ENCODE measurements at regions not wholly inside any gene's neighbourhood (a gene's known extent, or its start where the extent isn't known, plus 50 kb on each side); places are given as distances from the start of the nearest gene placed in this dataset.

DNA sequence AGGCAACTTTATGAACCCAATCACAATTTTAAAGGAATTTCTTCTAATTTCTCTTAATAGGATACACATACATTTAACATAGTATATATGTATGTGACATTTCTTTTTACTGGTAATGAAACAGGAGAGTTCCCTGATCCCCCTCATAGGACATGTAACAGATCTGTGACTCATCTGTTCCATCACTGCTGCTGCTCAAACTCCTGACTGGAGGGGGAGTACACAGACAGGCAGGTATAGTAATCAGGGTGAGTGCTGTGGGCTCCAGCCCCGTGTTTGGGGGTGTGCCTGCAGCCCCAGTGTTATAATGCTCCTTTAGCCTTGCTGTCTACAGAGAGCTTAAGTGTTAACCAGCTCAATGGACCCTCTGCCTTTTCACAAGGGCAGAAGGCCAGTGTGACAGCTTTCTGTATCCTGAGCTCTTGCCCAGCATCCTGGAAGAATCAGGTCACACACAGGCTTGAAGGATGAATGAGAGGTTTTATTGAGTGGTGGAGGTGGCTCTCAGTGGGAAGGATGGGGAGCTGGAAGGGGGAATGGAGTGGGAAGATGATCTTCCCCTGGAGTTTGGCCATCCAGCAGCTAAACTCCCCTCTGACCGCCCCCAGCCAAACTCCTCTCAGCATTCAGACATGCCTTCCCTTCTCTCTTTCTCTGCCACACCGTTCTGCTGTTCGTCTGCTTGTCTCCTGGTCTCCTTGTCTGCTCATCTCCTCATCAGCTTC, 161.3 kb downstream of the ZNF608 start:
- DNase-seq (ENCODE audit: low spot score): no peak

DNA sequence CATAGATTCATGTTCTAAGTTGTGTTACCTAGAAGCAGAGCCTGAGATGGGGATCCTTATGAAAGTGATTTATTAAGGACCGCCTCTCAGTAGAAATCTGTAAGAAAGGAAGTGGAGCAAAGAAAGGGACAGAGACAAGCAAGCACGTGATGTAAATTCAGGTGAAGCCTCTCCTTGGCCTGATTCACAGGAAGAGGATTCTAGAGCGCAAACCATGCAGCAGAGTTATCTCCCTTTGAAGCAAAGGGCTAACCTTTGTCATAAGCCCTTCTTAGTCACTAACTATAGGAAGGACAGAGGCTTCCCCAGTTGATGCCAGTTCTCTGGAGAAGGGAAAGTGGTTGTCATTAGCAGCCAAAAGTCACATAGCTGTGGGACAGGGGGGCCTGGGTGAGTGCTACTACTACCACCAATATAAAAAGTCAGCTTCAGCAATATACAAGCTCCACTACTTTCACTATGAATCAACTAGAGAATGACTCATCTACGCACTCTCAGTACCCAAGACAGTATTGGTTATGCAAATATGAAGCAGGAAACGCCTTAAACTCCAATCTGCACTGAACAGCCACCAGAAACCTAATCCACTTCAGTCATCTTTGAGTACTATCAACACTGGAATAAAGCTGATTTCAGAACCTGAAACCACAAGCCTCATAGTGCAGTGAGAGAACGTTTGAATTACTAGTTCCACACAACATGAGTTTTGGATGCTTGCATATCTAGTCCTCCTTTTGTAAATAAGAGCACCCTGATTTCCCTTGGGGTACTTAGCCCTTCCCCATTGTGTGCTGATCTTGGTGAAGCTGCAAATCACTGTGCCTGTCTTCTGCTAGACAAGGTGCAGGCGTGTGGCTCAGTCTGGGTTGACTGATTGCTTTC, 162.7 kb downstream of the ZNF608 start:
- no peak for DNase-seq (ENCODE audit: low spot score)

DNA sequence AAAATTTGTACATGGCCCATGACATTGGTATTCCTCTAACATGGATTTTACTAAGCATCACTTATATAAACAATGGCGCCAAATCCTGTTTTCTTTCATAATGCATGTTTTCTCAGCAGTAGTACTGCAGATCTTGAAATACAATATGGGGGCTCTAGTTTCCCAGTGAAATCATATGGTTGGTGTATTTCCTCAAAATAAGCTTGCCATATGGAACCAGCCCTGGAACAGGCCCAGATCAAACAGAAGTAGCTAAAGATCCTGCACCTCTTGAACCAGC, 163.9 kb downstream of the ZNF608 start:
- no peak for DNase-seq (ENCODE audit: low spot score)

DNA sequence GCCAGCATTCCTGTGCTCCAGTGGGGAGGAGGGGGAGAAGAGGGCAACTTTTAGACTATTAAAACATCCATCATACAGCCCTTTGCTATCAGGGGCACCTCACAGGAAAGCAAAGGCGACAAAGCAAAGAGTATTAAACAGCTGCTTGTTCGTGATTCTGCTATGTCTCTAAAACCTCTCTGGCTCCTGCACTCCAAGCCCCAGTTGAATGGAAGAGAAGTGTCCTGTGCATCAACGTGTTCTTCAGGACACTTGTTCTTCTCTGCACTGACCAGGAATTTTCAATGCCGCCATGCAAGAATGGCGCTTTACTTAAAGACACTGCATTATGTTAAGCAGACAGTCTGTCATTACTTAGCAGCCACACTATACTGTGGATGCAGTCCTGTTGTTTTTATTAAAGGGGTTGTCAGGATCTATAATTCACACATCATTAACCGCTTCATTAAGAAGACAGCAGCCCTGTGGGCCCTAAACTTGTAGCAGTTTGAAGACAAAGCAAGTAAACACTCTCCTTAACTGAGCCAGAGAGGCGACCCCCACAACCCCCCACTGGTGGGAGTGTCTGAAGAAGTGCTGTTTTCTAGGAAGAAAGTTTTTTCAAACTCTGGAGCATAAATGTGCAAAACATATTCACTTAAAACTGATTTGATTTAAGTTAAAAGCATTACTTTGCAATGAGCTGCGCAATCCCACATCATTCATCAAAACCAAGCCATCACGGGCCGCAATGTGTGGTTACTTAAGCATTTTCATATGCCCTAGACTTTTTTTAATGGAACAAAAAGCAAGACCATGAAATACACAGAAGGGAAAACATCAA, 164.5 kb downstream of the ZNF608 start:
- DNase-seq (ENCODE audit: low spot score): no peak

DNA sequence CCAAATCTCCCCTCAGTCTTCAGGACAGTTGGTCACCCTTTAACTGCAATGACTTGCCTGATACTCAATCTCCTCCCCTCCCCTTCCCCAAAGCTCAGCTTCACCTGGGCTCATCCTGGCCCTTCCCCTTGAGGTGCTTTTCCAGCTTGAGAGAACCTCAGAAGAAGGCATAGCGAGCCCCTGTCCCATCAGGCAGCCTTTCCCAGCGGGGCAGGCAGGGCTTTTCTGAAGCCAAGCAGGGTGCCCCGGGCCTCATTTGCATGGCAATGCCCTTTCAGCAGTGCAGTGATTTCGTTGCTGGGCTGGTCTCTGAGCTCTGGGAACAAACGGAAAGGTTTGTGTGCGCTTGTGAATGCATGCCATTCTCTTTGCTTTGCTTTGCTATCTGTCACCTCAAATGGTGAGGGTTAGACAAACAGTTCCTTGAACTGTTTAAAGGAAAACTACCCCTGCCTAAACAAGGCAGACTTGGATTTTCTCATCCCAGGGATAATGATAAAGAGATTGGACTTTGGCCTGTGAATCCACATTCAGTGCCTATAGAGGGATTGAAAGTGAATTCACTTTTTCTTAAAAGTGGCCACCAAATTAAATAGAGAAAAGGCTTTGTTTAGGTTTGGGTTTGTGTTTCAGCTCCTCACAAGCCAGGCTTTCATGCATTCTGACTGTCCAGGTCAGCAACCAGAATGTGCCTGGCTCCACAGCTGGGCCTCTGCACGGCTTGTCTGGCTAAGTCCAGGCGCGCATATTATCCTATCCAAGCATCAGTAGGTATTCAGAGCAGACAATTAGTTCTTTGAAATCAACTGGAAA, 165.3 kb downstream of the ZNF608 start:
- no peak for DNase-seq (ENCODE audit: low spot score)

DNA sequence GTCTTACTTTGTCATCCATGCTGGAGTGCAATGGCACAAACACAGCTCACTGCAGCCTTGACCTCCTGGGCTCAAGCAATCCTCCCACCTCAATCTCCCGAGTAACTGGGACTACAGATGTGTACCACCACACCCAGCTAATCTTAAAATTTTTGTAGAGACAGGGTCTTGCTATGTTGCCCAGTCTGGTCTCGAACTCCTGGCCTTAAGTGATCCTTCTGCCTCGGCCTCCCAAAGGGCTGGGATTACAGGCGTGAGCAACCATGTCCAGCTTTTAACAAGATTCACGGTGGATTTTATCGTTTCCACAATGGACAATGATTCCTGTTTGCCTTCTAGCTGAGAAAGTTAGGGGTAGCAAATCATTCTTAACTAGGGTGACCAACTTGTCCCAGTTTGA, 165.9 kb downstream of the ZNF608 start:
- DNase-seq (ENCODE audit: low spot score): no peak

DNA sequence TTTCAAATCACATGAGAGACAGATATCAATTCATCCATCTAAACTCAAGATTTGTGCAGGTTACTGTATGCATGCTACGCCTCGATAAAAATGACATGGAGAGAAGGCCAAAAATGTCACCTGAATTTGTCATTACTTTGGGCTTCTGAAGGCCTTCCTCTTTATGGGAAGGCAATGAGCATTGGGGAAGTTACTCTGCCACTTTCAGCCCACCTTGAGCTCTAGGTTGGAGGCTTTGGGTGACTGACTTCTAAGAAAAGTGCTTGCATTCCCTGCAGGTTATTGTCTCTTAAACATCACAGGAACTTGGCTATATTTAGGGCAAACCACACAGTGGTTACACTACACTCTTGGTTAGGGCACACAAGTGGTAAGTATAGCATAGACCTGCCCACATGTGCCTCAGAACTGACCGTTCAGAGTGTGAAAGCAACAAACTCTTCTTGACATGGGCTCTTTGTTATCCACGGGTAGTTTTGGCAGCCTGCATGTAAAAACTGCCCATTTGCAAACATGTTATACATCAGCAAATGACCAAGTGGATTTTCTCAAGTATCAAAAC, 169.5 kb downstream of the ZNF608 start:
- DNase-seq (ENCODE audit: low spot score): no peak

DNA sequence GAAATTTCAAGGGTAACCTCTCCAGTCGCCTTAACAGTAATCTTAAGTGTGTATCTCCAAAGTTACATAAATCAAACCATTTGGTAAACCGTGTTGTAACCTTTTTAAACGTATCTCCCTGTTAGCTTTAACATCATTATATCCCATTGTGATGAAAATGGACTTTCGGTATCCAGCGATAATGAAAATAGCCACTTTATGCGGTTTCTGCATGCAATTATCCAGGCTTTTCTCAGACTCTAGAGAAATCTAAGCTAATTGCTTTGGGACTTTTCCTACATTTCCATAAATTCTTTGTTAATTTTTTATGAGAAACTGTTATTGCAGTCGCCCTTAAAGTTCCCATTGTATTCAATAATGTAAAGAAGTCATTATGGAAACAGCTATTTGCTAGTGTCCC, 170.7 kb downstream of the ZNF608 start:
- DNase-seq (ENCODE audit: low spot score): no peak

DNA sequence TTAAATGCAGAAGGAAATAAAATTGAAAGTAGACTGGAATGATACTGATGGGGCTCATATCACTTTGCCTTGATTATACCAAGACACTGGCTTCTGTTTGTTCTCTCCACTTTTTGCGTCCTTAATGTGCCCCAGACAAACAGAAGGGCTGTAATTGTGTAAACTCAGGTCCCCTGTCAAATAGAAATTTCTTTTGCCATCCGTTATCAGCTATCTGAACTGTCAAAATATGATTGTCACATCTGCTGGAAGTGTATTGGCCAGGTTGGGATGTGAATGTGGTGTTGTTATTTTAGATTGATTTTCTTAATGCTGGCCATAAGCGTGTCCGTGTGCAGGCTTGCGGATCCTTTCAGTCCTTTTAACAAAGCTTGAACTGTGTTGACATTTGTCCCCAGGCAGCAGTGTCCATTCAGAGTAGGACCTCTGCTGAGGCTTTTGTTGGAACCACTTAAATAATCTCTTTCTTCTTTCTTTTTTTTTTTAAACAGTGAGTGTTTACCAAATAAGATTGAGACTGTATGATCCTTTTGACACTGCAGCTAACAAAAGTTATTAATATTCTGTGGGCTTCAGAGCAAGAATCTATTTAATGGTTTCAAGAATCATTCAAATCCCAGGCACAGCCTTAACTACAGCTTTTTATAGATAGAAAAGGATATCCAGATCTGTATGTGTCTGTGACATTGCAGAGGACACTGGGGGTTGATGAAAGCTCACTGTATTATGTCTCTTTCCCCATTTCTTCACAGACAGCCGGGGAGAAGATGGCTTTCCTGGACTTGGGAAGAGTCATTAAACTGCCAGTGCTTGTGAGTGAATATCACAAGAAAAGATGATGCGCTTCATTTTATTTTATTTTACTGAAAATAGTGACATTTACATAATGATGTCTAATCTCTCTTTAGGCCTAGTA, 171.7 kb downstream of the ZNF608 start:
- no peak for DNase-seq (ENCODE audit: low spot score)

DNA sequence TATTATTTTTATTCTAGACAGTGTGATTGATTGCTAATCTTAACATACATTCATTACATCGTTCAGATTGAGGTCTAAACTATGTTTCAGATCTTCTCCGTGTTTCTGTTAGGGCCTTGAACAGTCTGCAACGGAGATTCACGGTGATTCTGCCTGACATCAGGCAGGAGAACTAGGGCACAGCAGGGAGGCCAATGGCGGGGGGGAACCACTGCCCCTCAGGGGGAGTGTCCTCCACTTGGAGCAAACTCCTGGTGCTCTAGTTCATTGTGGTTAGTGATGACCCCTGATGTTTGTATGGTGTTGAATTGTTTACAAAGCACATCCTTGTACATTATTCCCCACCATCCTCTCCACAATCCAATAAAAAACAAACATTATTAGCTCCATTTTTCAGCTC, 173.5 kb downstream of the ZNF608 start:
- DNase-seq (ENCODE audit: low spot score): no peak

DNA sequence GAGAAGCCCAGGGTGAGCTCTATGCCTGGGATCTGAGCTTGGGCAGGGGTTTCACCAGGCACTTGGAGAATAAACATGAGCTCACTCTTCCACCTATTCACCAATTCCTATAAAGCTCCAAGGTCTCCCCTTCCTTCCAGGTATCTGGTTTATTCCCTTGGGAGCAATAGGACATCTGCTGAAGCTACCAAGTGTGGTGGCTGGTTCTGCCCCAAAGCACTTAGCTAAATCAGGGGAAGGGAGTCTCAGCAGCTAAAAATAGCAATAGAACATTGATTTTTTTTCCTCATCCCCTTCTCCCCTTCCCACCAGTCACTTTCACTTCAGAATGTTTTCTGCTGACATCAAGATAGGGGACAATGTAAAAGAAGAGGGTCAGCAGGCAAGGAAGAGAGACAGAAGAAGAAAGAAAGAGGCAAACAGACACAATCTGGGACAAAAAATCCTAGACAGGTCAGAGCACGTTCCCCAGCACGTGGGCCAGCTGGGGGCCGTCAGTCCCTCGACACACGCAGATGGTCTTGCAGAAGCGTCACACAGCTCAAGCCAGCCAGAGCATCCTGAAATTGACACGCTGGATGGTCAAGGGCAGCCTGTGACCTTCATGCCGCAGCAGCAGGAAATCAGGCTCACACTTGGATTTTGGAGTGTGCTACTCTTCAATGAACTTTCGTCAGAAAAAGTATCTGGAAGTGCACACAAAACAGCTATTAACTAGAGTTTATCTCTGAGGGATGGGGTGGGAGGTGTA, 176.0 kb downstream of the ZNF608 start:
- no peak for DNase-seq (ENCODE audit: low spot score)

DNA sequence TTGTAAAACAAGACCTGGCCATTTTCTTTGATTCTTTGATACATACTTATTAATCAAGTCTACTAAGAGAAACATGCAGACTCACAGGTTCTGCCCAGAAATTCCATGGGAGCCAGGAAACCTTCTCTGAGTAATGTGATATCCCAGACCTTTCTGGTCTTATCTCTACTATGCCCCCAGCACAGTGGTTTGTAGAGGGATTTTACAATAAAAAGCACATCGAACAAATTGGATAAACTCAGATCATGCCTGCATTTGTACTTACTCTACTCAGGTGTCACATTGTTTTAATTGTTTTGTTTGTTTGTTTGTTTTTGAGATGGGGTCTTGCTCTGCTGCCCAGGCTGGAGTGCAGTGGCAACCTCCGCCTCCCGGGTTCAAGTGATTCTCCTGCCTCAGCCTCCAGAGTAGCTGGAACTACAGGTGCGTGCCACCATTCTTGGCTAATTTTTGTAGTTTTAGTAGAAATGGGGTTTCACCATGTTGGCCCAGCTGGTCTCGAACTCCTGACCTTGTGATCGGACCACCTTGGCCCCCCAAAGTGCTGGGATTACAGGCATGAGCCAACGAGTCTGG, 179.5 kb downstream of the ZNF608 start:
- no peak for DNase-seq (ENCODE audit: low spot score)

DNA sequence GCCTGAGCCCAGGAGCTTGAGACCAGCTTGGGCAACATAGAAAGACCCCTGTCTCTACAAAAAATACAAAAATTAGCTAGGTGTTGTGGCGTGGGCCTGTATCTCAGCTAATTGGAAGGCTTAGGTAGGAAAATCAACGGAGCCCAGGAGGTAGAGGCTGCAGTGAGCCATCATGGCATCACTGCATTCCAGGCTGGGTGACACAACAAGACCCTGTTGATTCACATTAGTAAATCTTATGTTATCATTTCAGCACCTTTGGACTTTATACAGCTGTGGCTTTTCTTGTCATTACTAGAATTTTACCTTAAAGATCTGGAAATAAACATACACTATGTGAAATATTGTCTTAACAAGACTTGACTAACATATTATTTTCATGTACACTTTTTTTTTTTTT, 185.0 kb downstream of the ZNF608 start:
- no peak for DNase-seq (ENCODE audit: low spot score)

DNA sequence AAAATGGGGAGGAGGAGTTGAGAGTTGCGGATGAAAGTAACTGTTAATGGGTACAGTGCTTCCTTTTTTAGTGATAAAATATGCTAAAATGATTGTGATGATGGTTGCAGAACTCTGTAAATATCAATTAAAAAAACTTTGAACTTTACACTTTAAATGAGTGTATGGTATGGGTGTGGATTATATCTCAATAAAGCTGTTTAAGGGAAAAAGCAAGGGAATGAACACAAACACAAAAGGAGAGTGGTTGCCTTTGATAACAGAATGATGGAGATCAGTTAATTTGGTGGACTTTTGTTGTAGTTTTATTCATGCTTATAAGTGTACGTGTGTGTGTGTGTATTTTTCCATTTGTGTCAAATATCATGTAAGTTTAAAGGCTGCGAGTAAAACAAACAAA, 186.1 kb downstream of the ZNF608 start:
- DNase-seq (ENCODE audit: low spot score): no peak

DNA sequence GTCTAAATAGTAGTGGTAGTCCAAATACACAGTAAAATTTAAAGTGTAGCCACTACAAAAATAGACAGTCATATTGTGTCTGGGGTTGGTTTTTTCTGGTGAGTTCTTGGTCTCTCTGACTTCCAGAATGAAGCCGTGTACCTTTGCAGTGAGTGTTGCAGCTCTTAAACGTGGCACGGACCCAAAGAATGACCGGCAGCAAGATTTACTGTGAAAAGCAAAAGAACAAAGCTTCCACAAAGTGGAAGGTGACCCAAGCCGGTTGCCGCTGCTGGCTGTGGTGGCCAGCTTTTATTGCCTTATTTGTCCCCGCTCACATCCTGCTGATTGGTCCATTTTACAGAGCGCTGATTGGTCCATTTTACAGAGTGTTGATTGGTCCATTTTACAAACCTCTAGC, 188.7 kb downstream of the ZNF608 start:
- no peak for DNase-seq (ENCODE audit: low spot score)

DNA sequence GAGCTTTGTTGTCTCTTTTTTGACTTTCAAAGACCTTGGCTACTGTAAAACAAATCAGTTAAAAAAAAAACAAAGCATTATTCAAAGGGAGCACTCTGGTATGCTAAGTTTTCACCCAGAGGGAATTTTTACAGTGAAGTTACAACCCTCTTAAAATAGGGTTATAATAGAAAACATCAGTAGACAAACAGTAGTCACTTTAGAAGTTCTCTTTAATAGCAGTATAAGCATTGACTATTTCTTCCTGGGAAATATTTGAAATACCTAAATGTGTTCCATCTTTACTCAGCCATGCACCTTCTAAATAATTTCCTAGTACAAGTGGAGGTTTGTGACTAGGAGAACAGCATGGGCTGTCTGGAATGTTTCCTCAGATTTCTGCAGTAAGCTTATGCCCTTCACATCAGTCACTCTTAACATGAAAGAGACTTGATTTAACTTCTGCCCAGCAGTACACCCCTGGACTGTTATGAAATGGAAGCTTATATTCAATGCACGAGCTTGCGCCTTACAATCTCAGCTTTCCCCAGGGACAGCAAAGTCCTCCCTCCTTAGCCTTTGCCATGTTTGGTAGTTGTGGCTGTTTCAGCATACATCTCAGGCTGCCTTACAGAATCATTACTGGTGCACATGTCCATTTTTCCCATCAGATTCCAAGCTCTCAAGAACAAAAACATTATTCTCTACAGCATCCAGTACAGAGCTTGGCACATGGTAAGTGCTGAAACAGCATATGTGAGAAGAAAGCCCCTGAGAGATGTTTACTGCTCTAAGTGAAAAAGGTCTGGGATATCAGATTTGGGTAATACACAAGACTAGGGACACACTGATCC, 191.5 kb downstream of the ZNF608 start:
- DNase-seq (ENCODE audit: low spot score): no peak

DNA sequence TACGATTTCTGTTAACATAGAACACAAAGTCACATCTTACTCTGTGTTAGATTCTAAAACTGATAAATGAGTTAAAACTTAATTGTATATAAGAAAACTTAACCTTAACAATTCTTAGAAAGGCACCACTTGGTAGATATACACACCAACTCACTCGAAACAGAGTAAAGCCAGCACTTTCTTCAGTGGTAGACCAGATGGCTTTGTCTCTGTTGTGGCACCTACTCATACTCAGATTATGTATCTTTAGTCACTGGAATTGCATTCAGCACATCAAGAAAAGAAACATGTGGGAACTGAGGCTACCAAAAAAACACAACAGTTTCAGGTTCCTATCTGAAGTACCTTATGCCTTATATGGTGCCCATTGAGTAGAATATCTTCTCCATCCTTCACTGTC, 192.5 kb downstream of the ZNF608 start:
- DNase-seq (ENCODE audit: low spot score): no peak

DNA sequence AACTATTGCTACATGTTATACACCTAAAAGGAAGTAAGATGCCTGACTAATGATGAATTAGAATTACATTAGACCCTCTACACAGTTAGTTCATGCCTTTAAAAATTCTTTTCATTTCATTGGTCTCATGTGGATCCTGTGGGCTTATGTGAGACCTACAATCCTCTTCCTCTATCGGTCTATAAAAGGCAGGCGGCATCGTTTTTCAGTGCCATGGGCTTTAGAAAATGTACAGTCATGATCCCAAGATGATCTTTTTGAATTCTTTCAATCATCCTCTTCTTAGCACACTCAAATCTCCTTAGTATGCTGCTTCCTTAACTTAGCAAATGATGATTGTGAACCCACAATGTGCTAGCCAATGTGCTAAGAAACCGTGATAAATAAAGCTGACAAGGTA, 193.9 kb downstream of the ZNF608 start:
- DNase-seq (ENCODE audit: low spot score): no peak

DNA sequence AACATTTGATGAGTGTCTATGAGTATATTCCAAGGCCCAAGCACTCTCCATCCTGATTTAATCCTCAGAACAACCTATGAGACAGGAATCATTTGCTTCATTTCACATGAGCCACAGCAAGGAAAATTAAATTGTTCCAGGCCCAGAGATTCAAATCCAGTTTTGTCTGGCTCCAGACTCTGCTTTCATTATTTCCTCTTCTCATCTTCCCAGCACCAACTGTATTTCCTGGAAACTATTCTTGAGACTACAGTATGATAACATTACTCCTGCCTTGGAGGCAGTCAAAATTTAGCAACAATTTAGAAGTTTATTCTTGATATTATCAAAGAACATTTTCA, 194.5 kb downstream of the ZNF608 start:
- no peak for DNase-seq (ENCODE audit: low spot score)

All from ureter (tissue), 1 donor.